ENCODE measurements at regions not wholly inside any gene's neighbourhood (a gene's known extent, or its start where the extent isn't known, plus 50 kb on each side); places are given as distances from the start of the nearest gene placed in this dataset.
"Not testable (repeated sequence)": the region's sequence is repeated elsewhere in the genome, so short reads cannot be mapped to it uniquely, and the experiment has no call there.

- DNase-seq = no peak
Measured at GRCh38 chr1:244302876-244303609, 148.7 kb downstream of the ADSS2 start.

GRCh38 chr1:244303610-244303969 lies 148.1 kb downstream of the ADSS2 start:
- DNase-seq = no peak

GRCh38 chr1:244304156-244304555 lies 147.6 kb downstream of the ADSS2 start:
- no peak for DNase-seq

GRCh38 chr1:244304656-244305055 lies 147.1 kb downstream of the ADSS2 start:
- no peak for DNase-seq

- no peak for DNase-seq
Measured at GRCh38 chr1:244305776-244306341, 145.8 kb downstream of the ADSS2 start.

- no peak for DNase-seq
Measured at GRCh38 chr1:244306544-244306943, 145.2 kb downstream of the ADSS2 start.

GRCh38 chr1:244309191-244309590 lies 142.5 kb downstream of the ADSS2 start:
- not testable (repeated sequence) for DNase-seq

- no peak for DNase-seq
Measured at GRCh38 chr1:244311784-244312532, 139.8 kb downstream of the ADSS2 start.

- DNase-seq = no peak
Measured at GRCh38 chr1:244313346-244313745, 138.4 kb downstream of the ADSS2 start.

- no peak for DNase-seq
Measured at GRCh38 chr1:244314921-244315559, 136.7 kb downstream of the ADSS2 start.

GRCh38 chr1:244315996-244316395 lies 135.7 kb downstream of the ADSS2 start:
- DNase-seq = no peak

- no peak for DNase-seq
Measured at GRCh38 chr1:244316407-244316806, 135.3 kb downstream of the ADSS2 start.

GRCh38 chr1:244316986-244317655 lies 134.6 kb downstream of the ADSS2 start:
- no peak for DNase-seq

GRCh38 chr1:244318078-244318477 lies 133.6 kb downstream of the ADSS2 start:
- DNase-seq = no peak

- no peak for DNase-seq
Measured at GRCh38 chr1:244318512-244318911, 133.2 kb downstream of the ADSS2 start.

GRCh38 chr1:244319283-244320132 lies 132.2 kb downstream of the ADSS2 start:
- no peak for DNase-seq

GRCh38 chr1:244322181-244322580 lies 129.5 kb downstream of the ADSS2 start:
- no peak for DNase-seq

GRCh38 chr1:244322791-244323521 lies 128.8 kb downstream of the ADSS2 start:
- no peak for DNase-seq

- no peak for DNase-seq
Measured at GRCh38 chr1:244324176-244324883, 127.4 kb downstream of the ADSS2 start.

- DNase-seq = no peak
Measured at GRCh38 chr1:244325056-244325758, 126.5 kb downstream of the ADSS2 start.
